Epithelial cell of prostate (primary cell): ENCODE measurements at regions not wholly inside any gene's neighbourhood (a gene's known extent, or its start where the extent isn't known, plus 50 kb on each side); places are given as distances from the start of the nearest gene placed in this dataset.
"Not testable (repeated sequence)": the region's sequence is repeated elsewhere in the genome, so short reads cannot be mapped to it uniquely, and the experiment has no call there.

ENCODE experiments used
- DNase-seq: peaks from one replicate; pipeline ENCODE4 v3.0.0-alpha.2; 2011; ENCODE audit warnings: low read depth, low spot score
- H3K27ac ChIP-seq: fragments of 450-650 bp; 2 replicates; pipeline ENCODE4 v1.5.1; 2017; ENCODE audit warnings: mild to moderate bottlenecking

DNA sequence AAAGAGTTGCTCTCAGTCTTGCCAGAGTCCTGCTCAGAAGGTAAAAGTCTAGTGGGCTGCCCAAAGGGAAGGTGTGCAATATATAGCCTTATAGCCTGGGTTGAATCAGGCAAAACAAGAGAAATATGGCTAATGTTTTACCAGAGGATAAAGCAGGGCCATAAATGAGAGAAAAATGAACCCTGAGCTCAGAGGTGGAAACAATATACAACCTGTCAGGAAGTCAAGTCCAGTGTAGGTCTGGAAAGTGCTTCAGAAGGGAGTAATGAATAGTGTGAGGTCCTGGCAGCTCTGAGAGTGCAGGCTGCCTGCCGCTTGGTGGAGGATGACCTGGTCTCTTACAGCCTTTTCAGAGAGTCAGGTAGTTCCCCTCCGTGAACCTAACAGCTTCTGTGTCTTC, 177.8 kb upstream of the TNC start:
- DNase-seq: no peak
- H3K27ac ChIP-seq: no peak overlapping the region

DNA sequence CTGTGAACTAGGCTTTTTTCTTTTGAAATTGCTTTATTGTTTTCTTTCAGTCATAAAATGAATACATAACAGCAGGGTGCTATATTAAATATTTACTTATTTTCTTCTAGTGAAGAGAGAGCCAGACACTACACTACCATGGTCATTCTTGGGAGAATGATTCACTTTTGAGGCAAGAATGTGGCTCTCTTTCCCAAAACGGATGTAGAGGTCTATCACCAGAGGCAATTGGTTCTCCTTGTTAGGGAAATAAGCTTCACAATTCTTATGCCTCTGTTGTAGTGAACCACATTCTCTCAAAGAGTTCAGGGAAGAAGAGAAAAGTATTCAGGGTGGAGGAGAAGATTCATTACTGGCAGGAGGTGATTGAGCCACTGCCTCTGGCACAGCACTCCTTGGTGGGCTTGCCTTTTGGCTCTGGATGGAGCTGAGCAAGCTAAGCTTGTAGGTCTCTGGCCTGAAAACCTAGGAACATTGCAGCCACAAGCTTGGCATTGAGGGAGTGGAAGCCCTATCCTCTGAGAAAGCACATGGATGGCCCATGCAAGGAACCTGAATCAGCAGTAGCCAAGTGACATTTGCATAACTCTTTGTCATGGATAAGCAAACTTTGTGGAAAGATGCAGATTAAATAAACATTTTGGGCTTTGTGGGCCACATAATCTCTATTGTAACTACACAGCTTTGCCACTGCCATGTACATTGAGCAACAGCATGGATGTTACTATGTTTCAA, 179.0 kb upstream of the TNC start:
- DNase-seq: no peak
- no peak overlapping the region for H3K27ac ChIP-seq

DNA sequence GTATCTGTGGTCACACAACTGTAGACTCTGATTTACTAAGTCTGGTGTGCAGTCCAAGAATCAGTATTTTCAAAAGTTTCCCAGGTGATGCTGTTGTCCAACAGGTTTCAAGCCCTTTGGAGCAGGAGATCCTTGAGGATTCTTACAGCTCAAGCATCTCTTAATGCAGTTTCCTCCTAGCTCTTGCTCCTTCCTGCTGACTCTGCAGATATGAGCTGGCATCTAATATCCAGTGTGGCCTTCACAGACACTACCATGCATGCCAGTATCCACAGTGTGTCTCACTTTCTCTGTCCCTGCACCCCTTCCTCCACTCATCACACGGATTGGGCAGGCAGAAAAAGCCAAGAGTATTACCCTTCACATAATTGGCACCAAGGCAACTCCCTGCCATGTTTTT, 182.2 kb upstream of the TNC start:
- no peak for DNase-seq
- no peak overlapping the region for H3K27ac ChIP-seq

DNA sequence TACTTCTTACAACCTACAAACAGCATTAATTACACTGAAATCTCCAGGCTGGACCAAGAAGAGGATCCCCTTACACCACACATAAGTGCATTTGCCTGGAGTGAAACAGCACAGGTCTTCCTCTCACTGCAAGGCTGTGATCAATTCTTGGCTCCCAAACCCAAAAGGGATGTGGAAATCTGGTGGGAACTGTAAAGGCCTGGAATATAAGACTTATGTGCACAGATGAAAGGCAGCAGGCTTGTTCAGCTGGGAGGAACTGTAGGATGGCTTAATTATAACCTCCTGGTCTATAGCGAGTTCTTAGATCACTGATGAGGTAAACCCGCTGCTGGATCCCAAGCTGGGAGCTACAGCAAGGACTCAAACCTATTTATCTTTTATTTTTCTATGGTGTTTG, 182.9 kb upstream of the TNC start:
- no peak for DNase-seq
- H3K27ac ChIP-seq: no peak overlapping the region

DNA sequence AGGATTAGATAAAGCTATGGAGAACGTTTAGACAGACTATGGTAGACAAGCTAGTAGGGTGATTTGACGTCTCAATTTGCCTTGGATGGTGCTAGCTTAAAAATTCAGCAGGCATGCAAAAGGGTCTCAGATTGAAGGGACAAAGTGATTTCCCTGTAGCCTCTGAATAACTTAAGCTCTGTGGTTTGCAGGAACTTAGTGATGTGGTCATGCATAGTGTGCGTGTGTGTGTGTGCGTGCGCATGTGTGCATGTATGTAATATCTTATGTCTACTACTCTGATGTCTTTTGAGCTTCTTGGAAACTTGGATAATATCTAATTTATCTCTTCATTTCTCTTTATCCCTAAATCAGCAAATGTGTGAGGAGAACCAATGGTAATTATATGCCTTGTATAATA, 183.6 kb upstream of the TNC start:
- no peak for DNase-seq
- no peak overlapping the region for H3K27ac ChIP-seq

DNA sequence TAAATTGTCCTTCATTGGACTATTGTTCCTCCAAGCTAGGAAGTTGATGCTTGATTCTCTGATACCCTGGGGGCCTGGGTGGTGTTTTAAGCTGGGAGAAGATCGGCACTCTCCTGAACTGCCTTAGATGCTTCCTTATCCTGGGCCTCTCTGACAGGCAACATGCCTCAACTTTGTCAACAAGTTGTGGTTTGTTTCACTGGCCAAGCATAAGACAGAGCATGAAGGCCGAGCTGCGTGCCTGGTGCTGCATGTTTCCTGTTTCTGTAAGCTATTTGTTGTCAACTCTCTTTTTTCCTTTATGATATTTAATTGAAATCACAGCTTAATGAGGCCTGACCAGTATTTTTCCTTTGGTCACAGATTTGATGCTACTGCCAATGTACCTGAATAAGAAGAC, 187.6 kb upstream of the TNC start:
- peak; percentile 54 for DNase-seq
- H3K27ac ChIP-seq: peak overlapping the region; percentile 13

DNA sequence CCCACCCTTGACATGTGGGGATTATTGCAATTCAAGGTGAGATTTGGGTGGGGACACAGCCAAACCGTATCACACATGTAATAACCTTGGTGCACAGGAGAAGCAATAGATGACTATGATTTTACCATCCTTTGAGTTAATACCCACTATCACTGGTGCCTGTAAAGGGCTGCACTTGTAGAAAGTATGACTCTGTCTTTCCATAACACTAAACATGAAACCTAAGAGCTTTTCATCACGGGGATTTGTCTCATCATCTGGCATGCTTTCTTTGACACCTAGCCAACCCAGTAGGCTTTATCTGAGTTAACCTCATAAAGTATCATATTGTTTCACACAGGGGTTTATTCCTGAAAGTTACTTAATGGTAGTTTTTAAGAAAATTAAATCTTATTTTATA, 188.9 kb upstream of the TNC start:
- DNase-seq: no peak
- no peak overlapping the region for H3K27ac ChIP-seq

DNA sequence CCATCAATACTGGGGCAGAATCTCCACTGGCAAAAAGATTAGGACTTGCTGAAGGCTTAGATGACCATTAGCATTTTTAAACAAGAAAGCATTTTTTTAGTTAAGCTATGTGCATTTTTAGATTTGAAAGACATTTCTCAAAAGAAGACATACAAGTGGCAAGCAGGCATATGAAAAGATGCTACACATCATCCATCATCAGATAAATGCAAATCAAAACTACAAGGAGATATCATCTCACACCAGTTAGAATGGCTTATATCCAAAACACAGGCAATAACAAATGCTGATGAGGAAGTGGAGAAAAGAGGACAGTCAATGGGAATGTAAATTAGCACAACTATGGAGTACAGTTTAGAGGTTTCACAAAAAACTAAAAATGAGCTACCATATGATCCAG, 195.6 kb upstream of the TNC start:
- DNase-seq: no peak

DNA sequence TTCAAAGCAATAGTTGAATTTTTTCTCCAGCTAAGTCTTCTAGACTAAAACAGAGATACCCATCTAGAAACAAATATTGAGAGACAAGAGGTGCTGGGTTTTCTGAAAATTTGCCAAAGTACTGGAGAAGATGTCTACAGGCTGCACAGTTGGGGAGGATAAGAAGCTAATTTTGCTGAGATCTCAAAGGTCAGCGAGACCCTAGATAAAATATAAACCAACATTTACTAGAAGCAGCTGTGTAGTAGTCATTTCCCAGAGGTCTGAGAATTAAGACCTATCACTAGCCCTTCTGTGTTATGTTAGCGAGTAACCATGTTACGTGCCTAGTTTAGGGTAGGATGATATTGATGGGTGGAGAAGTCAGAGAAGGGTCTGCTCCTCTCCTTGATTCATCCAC, 208.5 kb upstream of the TNC start:
- no peak for DNase-seq
- no peak overlapping the region for H3K27ac ChIP-seq

More for the DNA sequence above, 195.6 kb upstream of the TNC start:
- H3K27ac ChIP-seq: no peak overlapping the region

DNA sequence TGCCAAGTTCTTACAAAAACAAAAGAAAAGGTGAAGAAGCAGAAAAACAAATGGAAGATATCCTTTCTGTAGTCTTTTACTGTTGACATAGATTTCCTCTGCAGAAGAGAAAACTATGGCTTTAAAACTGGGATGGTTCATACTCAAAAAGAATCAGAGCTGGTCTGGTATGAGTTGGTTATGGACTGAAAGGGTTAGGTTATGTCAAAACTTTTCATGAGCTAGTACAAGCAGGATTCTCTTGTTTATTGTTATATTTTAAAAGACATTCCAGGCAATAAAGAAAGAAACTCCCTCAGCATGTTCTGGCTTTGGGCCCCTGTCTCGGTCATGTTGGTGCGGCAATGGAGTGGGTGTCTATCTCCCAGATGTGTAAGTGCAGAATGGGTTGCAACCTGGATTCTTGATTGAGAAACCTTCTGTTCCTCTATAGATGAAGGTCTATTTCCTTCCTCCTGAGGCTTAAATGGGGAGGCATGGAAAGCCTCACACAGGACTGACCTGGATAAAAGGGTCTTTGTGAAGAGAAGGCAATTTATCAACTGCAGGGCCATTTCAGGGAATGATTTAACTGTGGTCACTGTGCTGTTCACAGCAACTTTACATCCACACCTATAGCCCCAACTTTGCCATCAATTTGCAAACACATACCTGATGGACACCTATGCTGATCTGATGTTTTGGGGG, 209.6 kb upstream of the TNC start:
- peak overlapping the region; percentile 3 for H3K27ac ChIP-seq
- no peak for DNase-seq

DNA sequence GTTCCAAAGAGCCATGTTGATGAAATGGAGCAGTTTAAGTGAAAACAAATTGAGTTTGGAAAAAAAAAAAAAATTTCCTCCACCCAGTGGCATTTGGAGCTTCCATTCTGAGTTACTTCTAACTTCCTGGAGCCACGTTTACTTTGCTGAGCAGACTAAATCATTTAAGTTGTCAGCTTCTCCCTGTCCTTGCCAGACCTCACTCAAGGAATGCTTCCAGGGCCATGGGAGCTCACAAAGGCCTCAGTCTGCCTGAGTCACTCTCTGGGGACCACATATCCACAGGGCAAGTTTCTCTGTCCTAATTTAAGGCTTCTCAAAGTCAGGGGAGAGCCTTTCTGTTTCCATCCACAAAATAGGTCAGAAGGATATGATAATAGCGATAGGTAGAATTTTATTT, 210.3 kb upstream of the TNC start:
- no peak overlapping the region for H3K27ac ChIP-seq
- no peak for DNase-seq

DNA sequence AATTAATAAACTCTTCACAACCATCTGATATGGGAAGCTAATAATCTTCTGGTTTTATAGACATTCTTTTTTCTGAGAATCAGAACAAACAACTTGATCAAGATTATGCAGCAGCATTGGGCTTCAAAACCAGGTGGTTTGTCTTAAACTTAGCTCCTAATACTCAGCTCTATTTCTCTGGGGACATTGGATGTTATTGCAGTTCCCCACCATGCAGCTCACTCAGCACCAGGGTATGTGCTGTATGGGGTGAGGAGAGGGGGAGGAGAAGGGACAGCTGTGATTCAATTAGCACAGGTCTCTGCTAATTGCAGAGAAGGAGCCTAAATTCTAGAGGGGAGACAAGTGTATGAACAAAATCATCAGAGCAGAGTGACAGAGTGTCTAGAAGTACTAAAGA, 210.7 kb upstream of the TNC start:
- no peak overlapping the region for H3K27ac ChIP-seq
- no peak for DNase-seq

DNA sequence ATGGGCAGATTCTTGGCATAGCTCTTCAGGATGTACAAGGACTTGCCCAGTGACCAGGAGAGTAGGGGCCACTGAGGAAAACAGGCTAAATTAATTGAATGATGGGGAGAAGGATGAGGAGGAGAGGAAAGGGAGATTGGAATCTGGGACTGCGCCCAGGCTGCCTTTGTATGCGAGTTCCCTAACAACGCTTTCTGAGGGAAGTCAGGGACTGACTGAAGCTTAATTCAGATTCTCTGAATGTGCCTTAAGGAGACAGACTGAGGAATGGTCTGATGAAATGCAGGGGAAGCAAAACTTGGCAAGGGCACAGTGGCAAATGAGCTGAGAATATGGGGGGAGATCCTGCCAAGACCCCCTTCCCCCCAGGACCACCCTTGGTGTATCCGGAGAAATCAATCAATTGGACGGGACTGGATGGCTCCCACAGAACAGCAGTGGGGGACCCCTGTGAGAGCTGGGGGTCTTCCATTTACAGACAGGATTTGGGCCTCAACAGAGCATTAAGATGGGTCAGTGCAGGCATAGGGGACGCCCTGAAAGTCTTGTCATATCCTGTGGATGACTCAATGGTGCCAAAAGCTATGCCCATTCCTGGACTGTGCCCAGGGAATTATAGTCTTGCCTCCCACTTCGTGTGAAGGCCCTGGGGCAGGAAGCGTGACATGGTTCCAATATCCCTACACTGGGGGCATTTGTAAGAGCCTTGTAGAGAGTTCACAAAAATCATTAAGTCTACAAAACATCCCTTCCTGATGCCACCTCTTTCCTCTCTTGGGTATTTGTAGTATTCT, 215.5 kb upstream of the TNC start:
- DNase-seq: no peak
- H3K27ac ChIP-seq: no peak overlapping the region

DNA sequence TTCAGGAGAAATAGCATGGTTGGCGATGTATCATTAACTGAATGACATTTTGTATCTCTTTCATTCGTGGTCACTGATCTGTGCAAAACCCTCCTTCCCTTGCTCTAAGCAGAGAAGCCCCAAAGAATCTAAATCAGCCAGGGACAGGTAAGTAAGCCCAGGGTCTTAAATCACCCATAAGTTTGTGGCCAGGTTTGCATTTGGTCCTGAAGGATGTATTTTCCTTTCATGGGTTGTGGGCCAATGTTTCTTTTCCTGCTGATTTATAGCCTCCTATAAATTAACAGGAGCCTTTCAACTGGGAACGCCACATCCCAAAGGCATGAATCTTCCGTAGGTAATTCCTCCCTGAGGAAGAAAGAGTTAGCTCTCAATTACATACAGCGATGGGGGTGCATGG, 217.5 kb upstream of the TNC start:
- H3K27ac ChIP-seq: no peak overlapping the region
- no peak for DNase-seq

DNA sequence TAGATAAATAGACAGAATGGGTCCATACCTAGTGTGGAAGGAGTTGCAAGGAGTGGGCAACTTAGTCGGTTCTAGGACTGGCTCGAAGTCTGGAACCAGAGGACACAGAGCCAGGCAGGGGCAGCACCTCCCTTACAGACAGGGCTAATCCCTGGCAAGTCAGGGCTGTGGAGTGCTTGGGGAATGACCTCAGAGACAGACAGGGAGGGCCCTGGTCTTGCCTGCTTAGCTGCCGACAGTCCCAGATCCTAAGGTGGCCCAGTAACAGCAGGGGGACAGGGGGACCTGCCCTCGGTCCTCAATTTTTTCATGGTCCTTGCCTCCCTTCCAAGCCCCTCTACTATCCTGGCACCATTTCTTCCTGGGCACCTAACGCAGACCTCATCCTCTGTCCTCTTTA, 222.4 kb upstream of the TNC start:
- no peak overlapping the region for H3K27ac ChIP-seq
- DNase-seq: no peak

DNA sequence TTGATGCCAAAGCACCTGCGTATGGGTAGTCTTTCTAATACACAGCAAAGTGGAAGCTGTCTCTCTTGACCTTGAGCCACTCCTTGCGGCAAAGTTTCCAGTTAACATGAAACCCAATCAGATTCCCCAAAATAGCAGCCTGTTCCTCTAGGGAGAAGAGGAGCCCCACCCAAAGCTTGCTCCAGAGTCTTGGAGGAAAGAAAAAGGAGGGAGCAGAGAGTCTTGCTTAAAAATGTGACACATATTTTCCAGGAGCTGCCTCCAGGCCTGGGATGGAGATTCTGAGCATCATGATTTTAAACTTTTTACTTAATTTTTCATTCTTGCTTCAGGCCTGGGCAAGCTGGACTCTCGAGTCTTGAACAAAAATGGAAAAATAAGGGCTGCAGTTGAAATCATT, 223.5 kb upstream of the TNC start:
- DNase-seq: no peak
- no peak overlapping the region for H3K27ac ChIP-seq

DNA sequence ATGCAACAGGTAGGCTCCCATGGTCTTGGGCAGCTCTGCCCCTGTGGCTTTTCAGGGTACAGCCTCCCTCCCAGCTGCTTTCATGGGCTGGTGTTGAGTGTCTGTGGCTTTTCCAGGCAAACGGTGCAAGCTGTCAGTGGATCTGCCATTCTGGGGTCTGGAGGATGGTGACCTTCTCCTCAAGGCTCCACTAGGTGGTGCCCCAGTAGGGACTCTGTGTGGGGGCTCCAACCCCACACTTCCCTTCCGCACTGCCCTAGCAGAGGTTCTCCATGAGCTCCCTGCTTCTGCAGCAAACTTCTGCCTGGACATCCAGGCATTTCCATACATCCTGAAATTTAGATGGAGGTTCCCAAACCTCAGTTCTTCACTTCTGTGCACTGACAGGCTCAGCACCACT, 229.8 kb upstream of the TNC start:
- H3K27ac ChIP-seq, DNase-seq: not testable (repeated sequence)

DNA sequence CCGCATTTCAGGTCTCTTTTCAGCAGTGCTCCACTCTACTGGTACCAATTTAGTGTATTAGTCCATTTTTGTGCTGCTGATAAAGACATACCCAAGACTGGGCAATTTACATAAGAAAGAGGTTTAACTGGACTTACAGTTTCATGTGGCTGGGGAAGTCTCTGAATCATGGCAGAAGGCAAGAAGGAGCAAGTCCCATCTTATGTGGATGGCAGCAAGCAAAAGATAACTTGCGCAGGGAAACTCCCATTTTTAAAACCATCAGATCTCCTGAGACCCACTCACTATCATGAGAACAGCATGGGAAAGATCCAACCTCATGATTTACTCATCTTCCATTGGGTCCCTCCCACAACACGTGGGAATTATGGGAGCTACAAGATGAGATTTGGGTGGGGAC, 231.0 kb upstream of the TNC start:
- peak overlapping the region; percentile 55 for H3K27ac ChIP-seq
- peak; percentile 60 for DNase-seq

DNA sequence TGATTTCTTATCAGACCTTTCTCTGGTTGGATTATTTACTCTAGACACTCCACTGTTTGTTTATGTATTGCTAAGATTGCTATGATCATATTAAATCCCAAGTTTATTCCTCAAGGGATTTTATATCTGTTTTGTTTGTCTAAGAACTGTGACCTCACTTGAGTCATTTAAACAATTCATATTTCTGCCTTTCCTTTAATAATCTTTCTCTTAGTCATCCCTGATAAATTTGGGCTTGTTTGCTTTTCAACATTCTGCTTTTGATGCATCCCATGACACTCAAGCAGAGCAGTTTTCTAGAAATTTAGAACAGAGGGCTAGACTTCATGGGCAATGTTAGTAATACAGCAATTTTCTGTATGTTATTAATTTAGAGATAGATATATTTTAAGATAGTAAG, 231.6 kb upstream of the TNC start:
- H3K27ac ChIP-seq: peak overlapping the region; percentile 55
- no peak for DNase-seq

DNA sequence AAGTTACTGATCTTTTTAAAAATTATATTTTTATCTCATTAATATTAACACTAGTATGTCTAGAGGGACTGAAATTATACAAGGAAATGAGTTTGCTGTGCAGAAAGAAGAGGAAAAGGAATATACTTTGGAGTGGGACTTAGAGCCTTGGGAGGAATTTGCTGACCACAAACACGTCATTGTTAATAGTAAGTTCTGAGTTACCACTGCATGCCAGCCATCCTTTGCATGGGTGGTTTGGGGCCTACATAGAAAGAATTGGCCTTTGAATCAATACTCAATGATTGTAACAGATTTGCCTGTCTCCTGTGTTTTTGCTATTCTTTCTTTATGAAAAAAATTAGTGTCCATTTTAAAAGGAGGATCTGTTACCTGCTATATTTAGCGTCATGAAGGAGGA, 232.6 kb upstream of the TNC start:
- no peak overlapping the region for H3K27ac ChIP-seq
- DNase-seq: no peak

DNA sequence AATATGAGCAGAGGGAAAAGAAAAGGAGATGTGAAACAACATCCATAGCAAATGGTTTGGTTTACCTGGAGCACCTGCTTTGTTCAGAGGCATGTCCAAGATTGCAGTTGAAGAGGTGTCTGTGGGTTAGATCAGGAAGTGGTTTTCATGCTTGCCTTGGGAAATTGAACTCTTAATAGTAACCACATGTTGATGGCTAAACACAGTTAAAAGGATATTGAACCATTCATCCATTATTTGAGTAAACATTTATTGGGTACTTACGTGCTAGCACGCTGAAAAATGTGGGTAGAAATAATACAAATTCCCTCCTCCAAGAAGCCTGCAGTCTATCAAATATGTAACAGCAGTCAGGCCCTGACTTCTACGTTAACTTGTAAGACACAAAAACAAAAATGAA, 235.7 kb upstream of the TNC start:
- H3K27ac ChIP-seq: peak overlapping the region; percentile 7
- DNase-seq: no peak
